ENCODE measurements at regions not wholly inside any gene's neighbourhood (a gene's known extent, or its start where the extent isn't known, plus 50 kb on each side); places are given as distances from the start of the nearest gene placed in this dataset.
"Not testable (repeated sequence)": the region's sequence is repeated elsewhere in the genome, so short reads cannot be mapped to it uniquely, and the experiment has no call there.

- no peaks in the 10 kb centered on the region for H3K36me3 ChIP-seq
- H3K4me1 ChIP-seq = peaks cover 0 to 63% (median 22%) of the 10 kb centered on the region in 10 experiments; a peak in 13 of 20 replicates
- TF ChIP-seq Cebpa-rat (IDR thresholded peaks at IDR 0.05) = no peak
- no peak overlapping the region for H3K4me3 ChIP-seq
- H3K4me2 ChIP-seq = peak overlapping the region in 6 of 11 experiments; percentile 25 to 55 (median 40); a peak in 10 of 22 replicates
- no peak overlapping the region for H3K27ac ChIP-seq
- no peak overlapping the region for H3K9ac ChIP-seq
- peaks cover 0 to 5% (median 0%) of the 10 kb centered on the region in 11 experiments; a peak in 2 of 22 replicates for H3K9me3 ChIP-seq (replicated peaks in 1 of 11)
- no peaks in the 10 kb centered on the region for H4K20me1 ChIP-seq
- H3K27me3 ChIP-seq = no peaks in the 10 kb centered on the region
Observed at GRCh38 chr14:106666341-106666740, 1140.0 kb downstream of the TMEM121 start.

- Histone ChIP-seq H3K4me3 (no peak overlapping the region), H4K20me1 (no peaks in the 10 kb centered on the region), H3K9me3 (replicated peaks in 1 of 11) (no peaks in the 10 kb centered on the region), H3K27me3 (no peaks in the 10 kb centered on the region), H3K36me3 (no peaks in the 10 kb centered on the region), H3K4me2 (peak overlapping the region in 8 of 11 experiments; percentile 15 to 66 (median 55); a peak in 14 of 22 replicates), H3K9ac (no peak overlapping the region), H3K27ac (peak overlapping the region in 2 of 11 experiments; percentile 45 to 57; a peak in 4 of 22 replicates), H3K4me1 (peaks cover 0 to 72% (median 26%) of the 10 kb centered on the region in 10 experiments; a peak in 13 of 20 replicates)
- TF ChIP-seq Cebpa-rat (IDR thresholded peaks at IDR 0.05) = no peak
Observed at GRCh38 chr14:106670011-106670410, 1143.6 kb downstream of the TMEM121 start.

GRCh38 chr14:106674093-106674492 lies 1147.7 kb downstream of the TMEM121 start:
- not testable (repeated sequence) for H4K20me1 ChIP-seq; H3K36me3 ChIP-seq; H3K4me3 ChIP-seq; H3K27me3 ChIP-seq; H3K9me3 ChIP-seq (replicated peaks in 1 of 11)
- peak overlapping the region in 2 of 11 experiments; percentile 23 to 52; a peak in 2 of 22 replicates for H3K9ac ChIP-seq
- peak overlapping the region in 7 of 11 experiments; percentile 37 to 70 (median 62); a peak in 13 of 22 replicates for H3K4me2 ChIP-seq
- peaks cover 0 to 89% (median 30%) of the 10 kb centered on the region in 10 experiments; a peak in 13 of 20 replicates for H3K4me1 ChIP-seq
- peak overlapping the region in 5 of 11 experiments; percentile 15 to 70 (median 51); a peak in 9 of 22 replicates for H3K27ac ChIP-seq

- not testable (repeated sequence) for H3K9me3 ChIP-seq (replicated peaks in 1 of 11); H4K20me1 ChIP-seq; H3K27me3 ChIP-seq; H3K36me3 ChIP-seq
- Histone ChIP-seq H3K4me2 (peak overlapping the region in 10 of 11 experiments; percentile 22 to 70 (median 54); a peak in 18 of 22 replicates), H3K4me1 (peaks cover 0 to 89% (median 29%) of the 10 kb centered on the region in 10 experiments; a peak in 13 of 20 replicates), H3K4me3 (peak overlapping the region in 2 of 10 experiments; percentile 34 to 47; a peak in 2 of 20 replicates), H3K27ac (peak overlapping the region in 5 of 11 experiments; percentile 41 to 70 (median 58); a peak in 9 of 22 replicates), H3K9ac (peak overlapping the region in 4 of 11 experiments; percentile 44 to 68 (median 62); a peak in 5 of 22 replicates)
Observed at GRCh38 chr14:106674509-106675125, 1148.2 kb downstream of the TMEM121 start.

GRCh38 chr14:106675716-106676115 lies 1149.3 kb downstream of the TMEM121 start:
- H3K36me3 ChIP-seq; H3K9me3 ChIP-seq (replicated peaks in 1 of 11); H3K27ac ChIP-seq; H3K9ac ChIP-seq; H4K20me1 ChIP-seq; H3K27me3 ChIP-seq; H3K4me3 ChIP-seq: not testable (repeated sequence)
- Histone ChIP-seq H3K4me2 (peak overlapping the region in 4 of 11 experiments; percentile 58 to 70 (median 64); a peak in 8 of 22 replicates), H3K4me1 (peaks cover 0 to 89% (median 24%) of the 10 kb centered on the region in 10 experiments; a peak in 13 of 20 replicates)

- TF ChIP-seq Cebpa-rat (IDR thresholded peaks at IDR 0.05) = no peak
- Histone ChIP-seq H3K4me1 (peaks cover 0 to 63% (median 20%) of the 10 kb centered on the region in 10 experiments; a peak in 13 of 20 replicates), H3K9me3 (replicated peaks in 1 of 11) (no peaks in the 10 kb centered on the region), H3K4me3 (no peak overlapping the region), H3K36me3 (no peaks in the 10 kb centered on the region), H3K27me3 (no peaks in the 10 kb centered on the region), H3K9ac (no peak overlapping the region), H4K20me1 (no peaks in the 10 kb centered on the region), H3K4me2 (peak overlapping the region in 4 of 11 experiments; percentile 15 to 26 (median 20); a peak in 3 of 22 replicates), H3K27ac (no peak overlapping the region)
Observed at GRCh38 chr14:106679776-106680175, 1153.4 kb downstream of the TMEM121 start.

- Histone ChIP-seq H3K9ac (no peak overlapping the region), H3K4me1 (peaks cover 0 to 65% (median 19%) of the 10 kb centered on the region in 10 experiments; a peak in 12 of 20 replicates), H3K4me3 (no peak overlapping the region), H3K9me3 (replicated peaks in 1 of 11) (no peaks in the 10 kb centered on the region), H4K20me1 (no peaks in the 10 kb centered on the region), H3K4me2 (no peak overlapping the region), H3K27ac (no peak overlapping the region), H3K27me3 (no peaks in the 10 kb centered on the region), H3K36me3 (no peaks in the 10 kb centered on the region)
- no peak for TF ChIP-seq Cebpa-rat (IDR thresholded peaks at IDR 0.05)
Observed at GRCh38 chr14:106681161-106681560, 1154.8 kb downstream of the TMEM121 start.

- Histone ChIP-seq H3K4me2 (no peak overlapping the region), H3K27ac (no peak overlapping the region), H3K4me3 (no peak overlapping the region), H3K36me3 (no peaks in the 10 kb centered on the region), H3K9me3 (replicated peaks in 1 of 11) (no peaks in the 10 kb centered on the region), H3K9ac (no peak overlapping the region), H4K20me1 (no peaks in the 10 kb centered on the region), H3K4me1 (peaks cover 0 to 66% (median 21%) of the 10 kb centered on the region in 10 experiments; a peak in 14 of 20 replicates), H3K27me3 (no peaks in the 10 kb centered on the region)
- TF ChIP-seq Cebpa-rat (IDR thresholded peaks at IDR 0.05) = no peak
Observed at GRCh38 chr14:106681568-106681967, 1155.2 kb downstream of the TMEM121 start.

GRCh38 chr14:106683631-106684030 lies 1157.2 kb downstream of the TMEM121 start:
- no peak overlapping the region for H3K4me3 ChIP-seq
- no peak overlapping the region for H3K27ac ChIP-seq
- TF ChIP-seq Cebpa-rat (IDR thresholded peaks at IDR 0.05) = no peak
- no peaks in the 10 kb centered on the region for H4K20me1 ChIP-seq
- peaks cover 0 to 67% (median 30%) of the 10 kb centered on the region in 10 experiments; a peak in 16 of 20 replicates for H3K4me1 ChIP-seq
- peak overlapping the region in 1 of 11 experiments; percentile 71; a peak in 1 of 22 replicates for H3K4me2 ChIP-seq
- no peaks in the 10 kb centered on the region for H3K27me3 ChIP-seq
- H3K36me3 ChIP-seq = no peaks in the 10 kb centered on the region
- no peaks in the 10 kb centered on the region for H3K9me3 ChIP-seq (replicated peaks in 1 of 11)
- no peak overlapping the region for H3K9ac ChIP-seq

Data from BLaER1 treated with 17β-estradiol and CSF1 and Interleukin-3, amounts not matched to agents 10 nM and 100 nM (cell line).